Hypothalamus (tissue), 51 donors: ENCODE measurements at regions not wholly inside any gene's neighbourhood (a gene's known extent, or its start where the extent isn't known, plus 50 kb on each side); places are given as distances from the start of the nearest gene placed in this dataset.
"Not testable (repeated sequence)": the region's sequence is repeated elsewhere in the genome, so short reads cannot be mapped to it uniquely, and the experiment has no call there.

Source experiments
- DNase-seq, 51 donors: peaks; one replicate each; lab custom pipeline; 2025; lab: John Stamatoyannopoulos, UW

GRCh38 chrX:92873359-92874055 is 799.9 kb downstream of the NAP1L3 start:
- not testable (repeated sequence) for DNase-seq

- DNase-seq: not testable (repeated sequence)
Observed at GRCh38 chrX:92849998-92850397, 823.4 kb downstream of the NAP1L3 start.

- DNase-seq: not testable (repeated sequence)
Observed at GRCh38 chrX:92843920-92844319, 829.5 kb downstream of the NAP1L3 start.

- DNase-seq: not testable (repeated sequence)
Observed at GRCh38 chrX:92832750-92833149, 840.6 kb downstream of the NAP1L3 start.

- DNase-seq: not testable (repeated sequence)
Observed at GRCh38 chrX:92830083-92830482, 843.3 kb downstream of the NAP1L3 start.

GRCh38 chrX:92821580-92822152 is 851.7 kb downstream of the NAP1L3 start:
- not testable (repeated sequence) for DNase-seq

GRCh38 chrX:92792080-92792479 is 881.3 kb downstream of the NAP1L3 start:
- not testable (repeated sequence) for DNase-seq

- not testable (repeated sequence) for DNase-seq
Observed at GRCh38 chrX:92780075-92780474, 893.3 kb downstream of the NAP1L3 start.

- DNase-seq: peak in 1 of 51 donors; percentile 1
Observed at GRCh38 chrX:92774016-92774415, 899.4 kb downstream of the NAP1L3 start.

- DNase-seq: not testable (repeated sequence)
Observed at GRCh38 chrX:92760963-92761362, 912.4 kb downstream of the NAP1L3 start.
